B cell (primary cell): ENCODE measurements at regions not wholly inside any gene's neighbourhood (a gene's known extent, or its start where the extent isn't known, plus 50 kb on each side); places are given as distances from the start of the nearest gene placed in this dataset.

Experiments
- ATAC-seq: fragments of 200-7000 bp; cut with Tn5 transposase; one replicate; pipeline ENCODE4 v1.10.0; 2021; ENCODE audit warnings: low read depth, mild to moderate bottlenecking, moderate number of reproducible peaks, moderate library complexity
- CTCF ChIA-PET: fragments of 350-600 bp; sonication (Branson Sonifier 250); formaldehyde crosslinking; loops from one replicate; lab custom pipeline; 2021; ENCODE audit warnings: antibody characterized with exemption, inconsistent platforms; lab: Charles Lee
- POLR2A ChIA-PET: fragments of 350-600 bp; sonication (Branson Sonifier 250); formaldehyde crosslinking; loops from one replicate; lab custom pipeline; 2021; ENCODE audit warnings: antibody characterized with exemption; lab: Charles Lee
- DNase-seq: peaks from one replicate; pipeline ENCODE4 v3.0.0; 2013
- H2AFZ ChIP-seq: 2 replicates; pipeline ENCODE4 v1.6.1; 2012; ENCODE audit warnings: mild to moderate bottlenecking, low read depth, low read length; ENCODE audit not compliant: insufficient read depth, poor library complexity, severe bottlenecking
- H3K27ac ChIP-seq, 2 donors: 1 replicate in 1 of 2; 2 replicates in 1 of 2; pipeline ENCODE4 v1.5.1; 2012 to 2013; ENCODE audit warnings: low read length in 2 of 2, mild to moderate bottlenecking in 2 of 2, moderate library complexity in 1 of 2
- H3K27me3 ChIP-seq, 4 experiments: fragments of 200-600 bp in 1 of 4; sonication (generic) in 1 of 4; replicated peaks in 1 of 4; 1 replicate in 2 of 4; 2 replicates in 2 of 4; pipeline versions ENCODE4 v1.6.1 to v1.7.0; 2013 to 2016; ENCODE audit warnings: low read length in 3 of 4, mild to moderate bottlenecking in 2 of 4, mixed read lengths in 1 of 4, moderate library complexity in 1 of 4; ENCODE audit not compliant: insufficient read depth in 4 of 4, control insufficient read depth in 3 of 4; ENCODE audit errors: control extremely low read depth in 1 of 4
- H3K36me3 ChIP-seq, 2 experiments: replicated peaks in 1 of 2; 1 replicate in 1 of 2; 2 replicates in 1 of 2; pipeline versions ENCODE4 v1.6.1 to v1.7.1; 2013; ENCODE audit warnings: low read length in 1 of 2; ENCODE audit not compliant: insufficient read depth in 2 of 2, control insufficient read depth in 1 of 2; ENCODE audit errors: control extremely low read depth in 1 of 2, extremely low read depth in 1 of 2
- H3K4me1 ChIP-seq, 2 donors: fragments of 200-600 bp in 1 of 2; sonication (generic) in 1 of 2; 1 replicate in 1 of 2; 2 replicates in 1 of 2; pipeline versions ENCODE4 v1.5.1 to v1.6.1; 2013 to 2017; ENCODE audit warnings: low read length in 2 of 2; ENCODE audit not compliant: control insufficient read depth in 2 of 2, insufficient read depth in 2 of 2
- H3K4me2 ChIP-seq: replicated peaks from 2 replicates; pipeline ENCODE3; 2012; ENCODE audit warnings: mild to moderate bottlenecking, low read depth, low read length; ENCODE audit not compliant: poor library complexity, severe bottlenecking
- H3K4me3 ChIP-seq, 5 experiments: fragments of 200-600 bp in 1 of 5; sonication (generic) in 1 of 5; 1 replicate in 3 of 5; 2 replicates in 2 of 5; pipeline versions ENCODE4 v1.5.1 to v1.7.0; 2011 to 2016; ENCODE audit warnings: low read length in 4 of 5, mild to moderate bottlenecking in 4 of 5, low read depth in 2 of 5, control low read depth in 1 of 5, moderate library complexity in 1 of 5; ENCODE audit not compliant: insufficient read depth in 1 of 5; ENCODE audit errors: control extremely low read depth in 1 of 5, extremely low read depth in 1 of 5
- H3K79me2 ChIP-seq: fragments of 200-600 bp; sonication (generic); one replicate; pipeline ENCODE4 v1.6.0; 2016; ENCODE audit warnings: low read length; ENCODE audit not compliant: control insufficient read depth, insufficient read depth
- H3K9ac ChIP-seq: fragments of 200-600 bp; sonication (generic); 2 replicates; pipeline ENCODE4 v1.6.1; 2017; ENCODE audit warnings: mild to moderate bottlenecking, low read length, moderate library complexity
- H3K9me3 ChIP-seq, 3 donors: one replicate each; pipeline versions ENCODE4 v1.6.1 to v1.7.1; 2013; ENCODE audit warnings: low read length in 2 of 3; ENCODE audit not compliant: control insufficient read depth in 2 of 3, insufficient read depth in 1 of 3; ENCODE audit errors: control extremely low read depth in 1 of 3
- H4K20me1 ChIP-seq: 2 replicates; pipeline ENCODE4 v1.6.0; 2012; ENCODE audit warnings: mild to moderate bottlenecking, low read length; ENCODE audit not compliant: insufficient read depth, control insufficient read depth, poor library complexity, severe bottlenecking
- H3K27ac Mint-ChIP-seq: one replicate; pipeline ENCODE4 v1.8.0; 2021; ENCODE audit warnings: mixed read lengths
- H3K27me3 Mint-ChIP-seq: one replicate; pipeline ENCODE4 v1.8.0; 2021; ENCODE audit warnings: mixed read lengths
- H3K4me1 Mint-ChIP-seq: one replicate; pipeline ENCODE4 v1.8.0; 2021; ENCODE audit warnings: mixed read lengths
- H3K4me3 Mint-ChIP-seq: one replicate; pipeline ENCODE4 v1.8.0; 2021; ENCODE audit warnings: mixed read lengths
- H3K9me3 Mint-ChIP-seq: one replicate; pipeline ENCODE4 v1.8.0; 2022; ENCODE audit warnings: mixed read lengths; ENCODE audit not compliant: insufficient read depth
- EZH2 ChIP-seq: IDR thresholded peaks from 2 replicates; pipeline ENCODE4 v1.6.1; 2012; ENCODE audit warnings: borderline replicate concordance, low read depth, mild to moderate bottlenecking, moderate library complexity, low read length; ENCODE audit not compliant: insufficient read depth, poor library complexity, severe bottlenecking
- WGBS: methylation state at CpG from one replicate; pipeline ENCODE4 v1.1.5; 2013; ENCODE audit warnings: missing lambda C conversion rate; ENCODE audit not compliant: insufficient coverage; 5-methylcytosine and 5-hydroxymethylcytosine counted together
- intact Hi-C: fragments of 100-400 bp; cut with micrococcal nuclease; formaldehyde crosslinking; loops from one replicate; pipeline ENCODE4 v1.10.0; 2022
- TF ChIP-seq, protein P1 (sequence below): fragments of 200-600 bp; IDR thresholded peaks from one replicate; pipeline ENCODE4 v1.8.0; 2022; ENCODE audit warnings: antibody characterized with exemption, mild to moderate bottlenecking

DNA sequence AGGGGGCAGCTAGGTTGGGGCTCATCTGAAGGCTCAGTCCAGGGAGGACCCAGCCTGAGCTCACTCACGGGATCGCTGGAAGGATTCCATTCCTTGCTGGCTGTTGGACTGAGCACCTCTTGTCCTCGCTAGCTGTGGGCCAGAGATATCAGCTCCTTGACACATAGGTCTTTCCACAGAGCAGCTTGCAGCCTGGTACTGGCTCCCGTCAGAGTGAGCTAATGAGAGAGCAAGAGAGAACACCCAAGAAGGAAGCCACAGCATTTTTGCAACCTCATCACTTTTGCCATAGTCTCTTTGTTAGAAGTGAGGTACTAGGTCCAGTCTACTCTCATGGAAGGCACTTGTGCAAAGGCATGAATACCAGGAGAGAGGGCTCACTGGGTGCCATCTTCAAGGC is 179.9 kb downstream of the CDC5L start:
- ChIA-PET CTCF (no interaction called here), POLR2A (no interaction called here)
- H3K27ac ChIP-seq = no peak overlapping the region
- TF ChIP-seq, protein P1, sequence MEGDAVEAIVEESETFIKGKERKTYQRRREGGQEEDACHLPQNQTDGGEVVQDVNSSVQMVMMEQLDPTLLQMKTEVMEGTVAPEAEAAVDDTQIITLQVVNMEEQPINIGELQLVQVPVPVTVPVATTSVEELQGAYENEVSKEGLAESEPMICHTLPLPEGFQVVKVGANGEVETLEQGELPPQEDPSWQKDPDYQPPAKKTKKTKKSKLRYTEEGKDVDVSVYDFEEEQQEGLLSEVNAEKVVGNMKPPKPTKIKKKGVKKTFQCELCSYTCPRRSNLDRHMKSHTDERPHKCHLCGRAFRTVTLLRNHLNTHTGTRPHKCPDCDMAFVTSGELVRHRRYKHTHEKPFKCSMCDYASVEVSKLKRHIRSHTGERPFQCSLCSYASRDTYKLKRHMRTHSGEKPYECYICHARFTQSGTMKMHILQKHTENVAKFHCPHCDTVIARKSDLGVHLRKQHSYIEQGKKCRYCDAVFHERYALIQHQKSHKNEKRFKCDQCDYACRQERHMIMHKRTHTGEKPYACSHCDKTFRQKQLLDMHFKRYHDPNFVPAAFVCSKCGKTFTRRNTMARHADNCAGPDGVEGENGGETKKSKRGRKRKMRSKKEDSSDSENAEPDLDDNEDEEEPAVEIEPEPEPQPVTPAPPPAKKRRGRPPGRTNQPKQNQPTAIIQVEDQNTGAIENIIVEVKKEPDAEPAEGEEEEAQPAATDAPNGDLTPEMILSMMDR = no peak
- TF ChIP-seq EZH2 = no peak
- H3K9me3 ChIP-seq = no peaks in the 10 kb centered on the region
- H3K4me1 ChIP-seq = no peaks in the 10 kb centered on the region
- Mint-ChIP-seq H3K4me3 (no peak overlapping the region), H3K9me3 (no peaks in the 10 kb centered on the region), H3K27me3 (peaks cover 15% of the 10 kb centered on the region), H3K27ac (no peak overlapping the region), H3K4me1 (no peaks in the 10 kb centered on the region)
- no peak overlapping the region for H3K9ac ChIP-seq
- intact Hi-C loops = no loop called here
- no peaks in the 10 kb centered on the region for H3K79me2 ChIP-seq
- H2AFZ ChIP-seq = no peak overlapping the region
- H3K27me3 ChIP-seq = peaks cover 0 to 8% (median 1%) of the 10 kb centered on the region in 4 experiments
- ATAC-seq (no peak), DNase-seq (no peak)
- H4K20me1 ChIP-seq = no peaks in the 10 kb centered on the region
- 84% methylated on average over 4 of the region's 4 CpGs for WGBS
- H3K4me2 ChIP-seq = no peak overlapping the region
- no peak overlapping the region for H3K4me3 ChIP-seq
- no peaks in the 10 kb centered on the region for H3K36me3 ChIP-seq

GRCh38 chr6:44569131-44569530 is 181.6 kb downstream of the CDC5L start:
- H3K9me3 Mint-ChIP-seq = no peaks in the 10 kb centered on the region
- H3K4me1 Mint-ChIP-seq = no peaks in the 10 kb centered on the region
- intact Hi-C loops = no loop called here

More at GRCh38 chr6:44569131-44569530, 181.6 kb downstream of the CDC5L start:
- no peak overlapping the region for H3K27ac Mint-ChIP-seq
- Histone ChIP-seq H2AFZ (no peak overlapping the region), H4K20me1 (no peaks in the 10 kb centered on the region), H3K9me3 (no peaks in the 10 kb centered on the region), H3K27me3 (peaks cover 0 to 8% (median 1%) of the 10 kb centered on the region in 4 experiments), H3K36me3 (no peaks in the 10 kb centered on the region), H3K27ac (no peak overlapping the region), H3K9ac (no peak overlapping the region), H3K4me1 (no peaks in the 10 kb centered on the region), H3K4me3 (no peak overlapping the region), H3K4me2 (no peak overlapping the region), H3K79me2 (no peaks in the 10 kb centered on the region)
- 93% methylated on average over 1 of the region's 3 CpGs for WGBS
- CTCF ChIA-PET = no interaction called here
- H3K27me3 Mint-ChIP-seq = peaks cover 15% of the 10 kb centered on the region
- H3K4me3 Mint-ChIP-seq = no peak overlapping the region
- POLR2A ChIA-PET = no interaction called here
- TF ChIP-seq, protein P1 = no peak
- no peak for TF ChIP-seq EZH2
- DNase-seq = no peak
- ATAC-seq = no peak
